ENCODE measurements at regions not wholly inside any gene's neighbourhood (a gene's known extent, or its start where the extent isn't known, plus 50 kb on each side); places are given as distances from the start of the nearest gene placed in this dataset.
A peak's percentile ranks its signal among the peaks of the same experiment; 100 is the strongest.

- Histone ChIP-seq H3K9me3 (ENCODE audit: insufficient read depth, low read depth, low read length) (no peaks in the 10 kb centered on the region), H3K9ac (ENCODE audit: low read depth, low read length, poor library complexity, severe bottlenecking) (no peak overlapping the region), H3K27me3 (ENCODE audit: insufficient read depth, low read length, poor library complexity, severe bottlenecking) (no peaks in the 10 kb centered on the region), H3K4me2 (ENCODE audit: low read depth, low read length, poor library complexity, severe bottlenecking) (no peak overlapping the region), H3K4me3 (ENCODE audit: low read length, poor library complexity, severe bottlenecking) (no peak overlapping the region), H2AFZ (ENCODE audit: low read length) (0 out of 2 replicates have a peak overlapping the region, but pooled peaks have one; percentile 8), H4K20me1 (ENCODE audit: insufficient read depth, low read length, poor library complexity, severe bottlenecking) (no peaks in the 10 kb centered on the region), H3K4me1 (ENCODE audit: insufficient read depth, low read length, poor library complexity, severe bottlenecking) (no peaks in the 10 kb centered on the region), H3K9me2 (replicated peaks; ENCODE audit: low read depth, low read length) (no peaks in the 10 kb centered on the region), H3K36me3 (ENCODE audit: insufficient read depth, low read length) (no peaks in the 10 kb centered on the region), H3K79me2 (ENCODE audit: insufficient read depth, low read length) (no peaks in the 10 kb centered on the region), H3F3A (ENCODE audit: low read depth) (no peaks in the 10 kb centered on the region)
- no peak for TF ChIP-seq CTCF (conservative IDR thresholded peaks at IDR 0.05; ENCODE audit: low read length)
- no peak for TF ChIP-seq EZH2phosphoT487 (IDR thresholded peaks at IDR 0.05; ENCODE audit: borderline replicate concordance)
Measured at GRCh38 chr2:118227698-118228508, 139.6 kb downstream of the INSIG2 start.

GRCh38 chr2:118225666-118226065, 137.4 kb downstream of the INSIG2 start:
- H3K4me2 ChIP-seq (ENCODE audit: low read depth, low read length, poor library complexity, severe bottlenecking) = no peak overlapping the region
- H3K36me3 ChIP-seq (ENCODE audit: insufficient read depth, low read length) = no peaks in the 10 kb centered on the region
- no peak overlapping the region for H3K9ac ChIP-seq (ENCODE audit: low read depth, low read length, poor library complexity, severe bottlenecking)
- H3K9me2 ChIP-seq (replicated peaks; ENCODE audit: low read depth, low read length) = no peaks in the 10 kb centered on the region
- H3K4me1 ChIP-seq (ENCODE audit: insufficient read depth, low read length, poor library complexity, severe bottlenecking) = no peaks in the 10 kb centered on the region
- no peak overlapping the region for H3K4me3 ChIP-seq (ENCODE audit: low read length, poor library complexity, severe bottlenecking)
- no peaks in the 10 kb centered on the region for H3K79me2 ChIP-seq (ENCODE audit: insufficient read depth, low read length)
- no peak overlapping the region for H2AFZ ChIP-seq (ENCODE audit: low read length)
- TF ChIP-seq EZH2phosphoT487 (IDR thresholded peaks at IDR 0.05; ENCODE audit: borderline replicate concordance) = no peak
- no peak for TF ChIP-seq CTCF (conservative IDR thresholded peaks at IDR 0.05; ENCODE audit: low read length)
- no peaks in the 10 kb centered on the region for H3K27me3 ChIP-seq (ENCODE audit: insufficient read depth, low read length, poor library complexity, severe bottlenecking)
- H3K9me3 ChIP-seq (ENCODE audit: insufficient read depth, low read depth, low read length) = no peaks in the 10 kb centered on the region
- H3F3A ChIP-seq (ENCODE audit: low read depth) = no peaks in the 10 kb centered on the region
- H4K20me1 ChIP-seq (ENCODE audit: insufficient read depth, low read length, poor library complexity, severe bottlenecking) = no peaks in the 10 kb centered on the region

- H3K9me3 ChIP-seq (ENCODE audit: insufficient read depth, low read depth, low read length) = no peaks in the 10 kb centered on the region
- H3K9me2 ChIP-seq (replicated peaks; ENCODE audit: low read depth, low read length) = no peaks in the 10 kb centered on the region
- H4K20me1 ChIP-seq (ENCODE audit: insufficient read depth, low read length, poor library complexity, severe bottlenecking) = no peaks in the 10 kb centered on the region
- no peak overlapping the region for H3K4me2 ChIP-seq (ENCODE audit: low read depth, low read length, poor library complexity, severe bottlenecking)
- no peaks in the 10 kb centered on the region for H3K36me3 ChIP-seq (ENCODE audit: insufficient read depth, low read length)
- TF ChIP-seq CTCF (conservative IDR thresholded peaks at IDR 0.05; ENCODE audit: low read length) = no peak
- TF ChIP-seq EZH2phosphoT487 (IDR thresholded peaks at IDR 0.05; ENCODE audit: borderline replicate concordance) = no peak
- H3K4me3 ChIP-seq (ENCODE audit: low read length, poor library complexity, severe bottlenecking) = no peak overlapping the region
- H3F3A ChIP-seq (ENCODE audit: low read depth) = no peaks in the 10 kb centered on the region
- no peaks in the 10 kb centered on the region for H3K27me3 ChIP-seq (ENCODE audit: insufficient read depth, low read length, poor library complexity, severe bottlenecking)
- no peak overlapping the region for H3K9ac ChIP-seq (ENCODE audit: low read depth, low read length, poor library complexity, severe bottlenecking)
- no peaks in the 10 kb centered on the region for H3K4me1 ChIP-seq (ENCODE audit: insufficient read depth, low read length, poor library complexity, severe bottlenecking)
- no peak overlapping the region for H2AFZ ChIP-seq (ENCODE audit: low read length)
- no peaks in the 10 kb centered on the region for H3K79me2 ChIP-seq (ENCODE audit: insufficient read depth, low read length)
Measured at GRCh38 chr2:118224895-118225311, 136.6 kb downstream of the INSIG2 start.
